Heart left ventricle (tissue), 16 donors: ENCODE measurements at regions not wholly inside any gene's neighbourhood (a gene's known extent, or its start where the extent isn't known, plus 50 kb on each side); places are given as distances from the start of the nearest gene placed in this dataset.

Experiments used
- ATAC-seq, 4 donors: fragments of 200-7000 bp; cut with Tn5 transposase; one replicate each; pipeline ENCODE4 v1.9.1; 2020 to 2022; ENCODE audit warnings: moderate library complexity in 4 of 4, mild to moderate bottlenecking in 3 of 4, moderate number of reproducible peaks in 1 of 4
- DNase-seq, 5 donors: peaks; one replicate each; pipeline ENCODE4 v3.0.0-alpha.2; 2020
- H3K27ac ChIP-seq, 12 donors: fragments of 200-600 bp; sonication (generic) in 4 of 12; one replicate each; pipeline versions ENCODE4 v1.5.0 to v1.8.0; 2016 to 2022; ENCODE audit warnings: mild to moderate bottlenecking in 2 of 12
- H3K27me3 ChIP-seq, 9 donors: fragments of 200-600 bp; sonication (generic) in 2 of 9; one replicate each; pipeline versions ENCODE4 v1.5.1 to v1.8.0; 2016 to 2022; ENCODE audit warnings: mild to moderate bottlenecking in 3 of 9
- H3K36me3 ChIP-seq, 9 donors: fragments of 200-600 bp; sonication (generic) in 2 of 9; one replicate each; pipeline versions ENCODE4 v1.5.0 to v1.8.0; 2018 to 2022; ENCODE audit warnings: mild to moderate bottlenecking in 2 of 9
- H3K4me1 ChIP-seq, 12 donors: fragments of 200-600 bp; sonication (generic) in 4 of 12; one replicate each; pipeline versions ENCODE4 v1.5.0 to v1.8.0; 2016 to 2022; ENCODE audit warnings: mild to moderate bottlenecking in 3 of 12
- H3K4me3 ChIP-seq, 12 donors: fragments of 200-600 bp; sonication (generic) in 4 of 12; one replicate each; pipeline versions ENCODE4 v1.5.0 to v1.8.0; 2017 to 2022; ENCODE audit warnings: mild to moderate bottlenecking in 9 of 12, moderate library complexity in 4 of 12
- H3K9me3 ChIP-seq, 12 donors: fragments of 200-600 bp; sonication (generic) in 4 of 12; one replicate each; pipeline versions ENCODE4 v1.5.0 to v1.8.0; 2016 to 2022; ENCODE audit warnings: mild to moderate bottlenecking in 1 of 12
- POLR2A ChIP-seq, 2 donors: fragments of 450-650 bp; IDR thresholded peaks; one replicate each; pipeline ENCODE4 v1.6.1; 2017; ENCODE audit warnings: antibody characterized with exemption in 2 of 2, mild to moderate bottlenecking in 2 of 2, moderate library complexity in 2 of 2
- WGBS, 4 donors: extraction: QIAGEN DNeasy Blood & Tissue Kit in 2 of 4; methylation state at CpG; one replicate each; pipeline versions ENCODE4 v1.1.5 to v1.1.7; 2013 to 2018; 5-methylcytosine and 5-hydroxymethylcytosine counted together
- intact Hi-C, 10 donors: fragments of 100-400 bp; cut with DNase I; formaldehyde crosslinking; loops; one replicate each; pipeline versions ENCODE4 v1.11.1 to v1.14.2; 2022
- TF ChIP-seq, protein P1 (sequence below), 12 donors: fragments of 200-600 bp; sonication (generic) in 4 of 12; IDR thresholded peaks; one replicate each; pipeline versions ENCODE4 v1.5.0 to v1.8.0; 2018 to 2022; ENCODE audit warnings: antibody characterized with exemption in 12 of 12, mild to moderate bottlenecking in 5 of 12
- donor health status: ischemic (EF 13 %, LVEDD 7.1; RV severe dilation, severe dysfunction).
- donor health status: healthy with polysubstance abuse.
- donor health status: DM: no; HTN: yes; CAD: no.
- donor health status: DM: no; HTN: no; CAD: no.
- donor health status: ischemic (EF 25% LVEDD 6.9; RV normal size, moderate dysfunction).
- donor health status: ischemic (EF 25% LVEDD 5.7; RV mildly dilated, moderate dysfunction).
- donor health status: healthy.
- donor health status: DM: yes; HTN: yes; CAD: no.
- donor health status: ischemic (EF 35%, LVEDD 5.7; RV mildly dilated, moderate dysfunction).
- donor health status: nonischemic (EF 11% LVEDD 7.7; RV severe dilation, severe dysfunction).
- donor health status: DM: yes; HTN: yes; CAD: no.
- donor health status: PGD.
- donor health status: ischemic (EF 29% LVEDD 5.4; RV normal size, mild dysfunction).
- donor health status: nonischemic (EF 23%, LVEDD 6.1; RV moderate dilation, normal function).

DNA sequence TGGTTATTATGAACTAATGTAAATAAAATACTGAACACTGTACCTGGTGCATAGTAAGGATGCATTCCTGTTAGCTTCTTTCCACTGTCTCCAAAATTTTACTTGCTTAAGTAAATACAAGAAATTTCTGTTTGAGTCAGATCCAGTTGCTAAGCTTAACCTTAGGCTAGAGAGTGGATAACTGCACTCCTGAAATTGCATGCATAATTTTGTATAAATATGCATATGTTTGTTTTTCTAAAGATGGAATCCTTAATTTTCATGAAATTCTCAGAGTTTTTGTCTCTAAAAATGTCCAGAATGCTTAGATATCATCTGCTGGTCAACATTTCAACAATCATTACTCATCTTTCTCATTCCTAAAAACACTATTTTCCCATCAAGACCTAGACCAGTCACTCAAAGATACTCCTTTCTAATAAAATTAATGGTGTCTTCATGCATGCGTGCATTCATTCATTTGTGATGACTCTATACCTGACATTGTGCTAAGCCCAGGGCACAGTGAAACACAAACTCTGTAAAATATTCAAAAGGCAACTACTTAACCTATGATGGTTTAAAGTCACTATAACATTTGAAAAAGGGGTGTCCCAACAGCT lies 284.8 kb downstream of the SEC61B start:
- no peak overlapping the region for H3K27ac ChIP-seq
- peaks cover 0 to 8% (median 0%) of the 10 kb centered on the region in 12 donors for H3K4me1 ChIP-seq
- no peak for ATAC-seq
- H3K4me3 ChIP-seq: no peak overlapping the region
- TF ChIP-seq POLR2A (IDR thresholded peaks at IDR 0.05): no peak
- TF ChIP-seq, protein P1, sequence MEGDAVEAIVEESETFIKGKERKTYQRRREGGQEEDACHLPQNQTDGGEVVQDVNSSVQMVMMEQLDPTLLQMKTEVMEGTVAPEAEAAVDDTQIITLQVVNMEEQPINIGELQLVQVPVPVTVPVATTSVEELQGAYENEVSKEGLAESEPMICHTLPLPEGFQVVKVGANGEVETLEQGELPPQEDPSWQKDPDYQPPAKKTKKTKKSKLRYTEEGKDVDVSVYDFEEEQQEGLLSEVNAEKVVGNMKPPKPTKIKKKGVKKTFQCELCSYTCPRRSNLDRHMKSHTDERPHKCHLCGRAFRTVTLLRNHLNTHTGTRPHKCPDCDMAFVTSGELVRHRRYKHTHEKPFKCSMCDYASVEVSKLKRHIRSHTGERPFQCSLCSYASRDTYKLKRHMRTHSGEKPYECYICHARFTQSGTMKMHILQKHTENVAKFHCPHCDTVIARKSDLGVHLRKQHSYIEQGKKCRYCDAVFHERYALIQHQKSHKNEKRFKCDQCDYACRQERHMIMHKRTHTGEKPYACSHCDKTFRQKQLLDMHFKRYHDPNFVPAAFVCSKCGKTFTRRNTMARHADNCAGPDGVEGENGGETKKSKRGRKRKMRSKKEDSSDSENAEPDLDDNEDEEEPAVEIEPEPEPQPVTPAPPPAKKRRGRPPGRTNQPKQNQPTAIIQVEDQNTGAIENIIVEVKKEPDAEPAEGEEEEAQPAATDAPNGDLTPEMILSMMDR (IDR thresholded peaks at IDR 0.05): no peak
- no peaks in the 10 kb centered on the region for H3K36me3 ChIP-seq
- no peaks in the 10 kb centered on the region for H3K9me3 ChIP-seq
- WGBS, 4 donors: 89 to 99% (median 94%) methylated on average over 1 of the region's 1 CpG
- intact Hi-C loops: no loop called here
- no peaks in the 10 kb centered on the region for H3K27me3 ChIP-seq
- no peak for DNase-seq

DNA sequence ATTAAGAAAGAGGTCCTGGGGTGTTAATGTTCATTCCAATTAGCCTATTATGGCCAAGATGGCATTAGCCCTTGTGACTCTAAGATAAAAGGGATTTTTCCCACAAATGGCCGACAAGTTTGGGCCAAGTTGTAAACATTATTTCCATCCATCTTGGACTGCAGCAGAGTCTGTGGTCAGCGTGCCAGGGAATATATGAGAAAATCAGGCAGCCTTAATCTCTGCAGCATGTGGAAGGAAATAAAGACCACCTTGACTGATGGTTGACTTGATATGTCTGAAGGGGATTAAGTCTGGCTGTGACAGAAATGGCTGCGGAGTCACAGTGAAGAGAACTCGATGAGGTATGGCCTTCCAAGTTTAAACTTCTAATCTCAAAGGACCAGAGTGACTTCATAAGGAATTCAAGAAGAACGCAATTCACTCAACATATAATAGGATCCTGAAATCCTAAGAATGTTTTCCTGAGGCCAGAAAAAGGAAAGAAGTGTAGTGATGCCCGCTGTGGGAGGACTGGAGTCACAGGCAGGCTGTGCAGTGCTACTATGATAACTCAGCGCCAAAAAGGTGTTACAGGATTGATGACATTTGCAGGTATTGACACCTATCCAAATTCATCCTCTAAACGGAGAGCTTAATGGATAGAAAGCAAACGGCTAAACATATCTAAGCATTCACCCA lies 287.1 kb downstream of the SEC61B start:
- ATAC-seq: no peak
- no peaks in the 10 kb centered on the region for H3K36me3 ChIP-seq
- DNase-seq: no peak
- WGBS, 4 donors: 32 to 41% (median 38%) methylated on average over 9 of the region's 9 CpGs
- intact Hi-C loops: no loop called here
- no peak overlapping the region for H3K27ac ChIP-seq
- H3K9me3 ChIP-seq: no peaks in the 10 kb centered on the region
- H3K4me3 ChIP-seq: no peak overlapping the region
- H3K4me1 ChIP-seq: peaks cover 0 to 8% (median 0%) of the 10 kb centered on the region in 12 donors
- TF ChIP-seq, protein P1 (IDR thresholded peaks at IDR 0.05): no peak
- no peak for TF ChIP-seq POLR2A (IDR thresholded peaks at IDR 0.05)
- no peaks in the 10 kb centered on the region for H3K27me3 ChIP-seq

DNA sequence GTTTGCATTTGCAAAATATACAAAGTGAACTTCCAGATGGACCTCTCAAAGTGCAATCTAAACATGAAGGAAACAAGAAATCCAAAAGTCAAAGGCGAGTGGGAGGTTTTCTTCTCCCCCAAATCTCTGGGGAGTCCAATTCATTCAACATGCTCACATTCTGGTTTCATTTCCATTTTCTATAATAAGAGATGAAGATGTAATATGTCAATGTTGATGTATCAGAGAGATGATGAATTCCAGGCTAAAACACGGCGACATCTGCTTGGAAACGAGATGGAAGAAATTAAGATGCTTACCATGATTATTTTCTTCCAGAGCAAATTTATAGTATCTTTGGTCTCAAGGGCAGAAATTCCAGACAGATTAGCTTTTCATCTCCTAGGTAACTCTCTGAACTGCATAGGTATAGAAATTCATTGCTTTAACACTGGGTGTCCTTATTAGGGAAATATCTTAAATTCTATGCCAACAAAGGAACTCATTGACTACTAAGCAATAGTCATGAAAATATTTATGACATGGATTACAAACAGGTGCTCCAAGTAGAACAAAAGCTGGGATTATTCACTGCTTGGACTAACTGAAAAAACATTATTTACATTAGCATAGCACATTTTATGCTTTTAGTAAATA lies 287.9 kb downstream of the SEC61B start:
- ATAC-seq (no peak), DNase-seq (no peak)
- H3K27me3 ChIP-seq: no peaks in the 10 kb centered on the region
- WGBS, 4 donors: 45 to 60% (median 51%) methylated on average over 4 of the region's 4 CpGs
- no peak overlapping the region for H3K4me3 ChIP-seq
- no peaks in the 10 kb centered on the region for H3K36me3 ChIP-seq
- H3K9me3 ChIP-seq: no peaks in the 10 kb centered on the region
- peaks cover 0 to 8% (median 0%) of the 10 kb centered on the region in 12 donors for H3K4me1 ChIP-seq
- TF ChIP-seq, protein P1 (IDR thresholded peaks at IDR 0.05): no peak
- TF ChIP-seq POLR2A (IDR thresholded peaks at IDR 0.05): no peak
- H3K27ac ChIP-seq: no peak overlapping the region
- intact Hi-C loops: no loop called here

DNA sequence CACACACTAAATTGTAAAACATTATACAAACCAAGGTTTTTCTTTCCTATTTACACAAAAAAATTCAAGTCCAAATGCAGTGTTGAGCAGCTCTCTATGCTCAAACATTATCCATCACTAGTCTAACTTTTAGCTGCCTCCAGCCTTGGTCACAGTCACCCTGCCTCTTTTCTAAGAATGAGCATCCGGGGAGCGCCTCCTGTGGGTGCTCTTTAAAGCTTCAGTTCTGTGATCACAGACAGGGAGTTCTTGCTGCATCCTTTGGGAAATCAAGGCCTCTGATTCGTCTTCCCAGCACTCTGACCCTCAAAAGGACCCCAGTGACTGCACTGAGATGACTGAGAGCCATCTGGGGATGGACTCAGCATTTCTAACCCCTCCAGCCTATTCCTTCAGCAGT lies 289.6 kb downstream of the SEC61B start:
- Histone ChIP-seq H3K27ac (no peak overlapping the region), H3K4me3 (no peak overlapping the region), H3K9me3 (no peaks in the 10 kb centered on the region), H3K4me1 (peaks cover 0 to 8% (median 0%) of the 10 kb centered on the region in 12 donors), H3K36me3 (no peaks in the 10 kb centered on the region), H3K27me3 (no peaks in the 10 kb centered on the region)
- ATAC-seq (no peak), DNase-seq (no peak)
- TF ChIP-seq POLR2A (IDR thresholded peaks at IDR 0.05): no peak
- TF ChIP-seq, protein P1 (IDR thresholded peaks at IDR 0.05): no peak
- 78 to 85% (median 82%) methylated on average over 3 of the region's 3 CpGs for WGBS, 4 donors
- intact Hi-C loops: no loop called here
